Hypothalamus (tissue), 51 donors: ENCODE measurements at regions not wholly inside any gene's neighbourhood (a gene's known extent, or its start where the extent isn't known, plus 50 kb on each side); places are given as distances from the start of the nearest gene placed in this dataset.
"Not testable (repeated sequence)": the region's sequence is repeated elsewhere in the genome, so short reads cannot be mapped to it uniquely, and the experiment has no call there.

Source experiments
- DNase-seq, 51 donors: peaks; one replicate each; lab custom pipeline; 2025; lab: John Stamatoyannopoulos, UW

DNA sequence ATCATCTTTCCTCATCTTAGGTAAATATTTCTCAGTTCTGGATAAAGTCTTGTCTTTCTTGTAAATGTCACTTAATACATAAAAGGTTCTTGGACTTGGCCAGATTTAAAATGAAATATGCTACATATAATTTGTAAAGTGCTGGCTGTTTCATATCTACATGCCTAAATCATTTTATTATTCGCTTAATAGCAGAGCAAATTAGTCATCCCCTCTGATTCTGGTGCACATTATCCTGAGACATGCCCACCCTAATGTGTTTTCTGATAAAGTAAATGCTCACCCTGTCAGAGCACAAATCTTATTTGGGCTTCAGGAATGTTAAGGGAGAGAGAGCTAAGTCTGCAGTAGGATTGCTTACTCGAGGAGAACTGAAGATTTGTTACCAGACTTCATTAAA is 166.5 kb upstream of the IZUMO3 start:
- no peak for DNase-seq

DNA sequence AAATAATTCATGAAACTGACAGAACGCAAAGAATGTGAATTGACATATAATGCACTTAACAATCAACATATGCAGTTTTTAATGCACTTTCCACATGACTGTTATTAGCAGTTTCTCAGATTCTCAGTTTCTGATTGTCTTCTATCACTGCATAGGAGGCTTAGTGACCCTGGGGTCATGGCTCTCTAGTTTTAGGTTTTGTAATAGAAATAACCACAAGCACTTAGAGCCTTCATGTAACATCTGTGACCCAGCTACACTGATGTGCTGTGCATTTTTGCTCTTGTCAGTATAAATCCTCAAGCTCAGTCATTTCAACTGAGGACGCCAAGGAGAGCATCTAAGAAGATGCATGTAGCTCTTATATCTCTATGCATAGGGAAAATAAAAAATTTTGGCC is 163.1 kb upstream of the IZUMO3 start:
- DNase-seq, result no peak

DNA sequence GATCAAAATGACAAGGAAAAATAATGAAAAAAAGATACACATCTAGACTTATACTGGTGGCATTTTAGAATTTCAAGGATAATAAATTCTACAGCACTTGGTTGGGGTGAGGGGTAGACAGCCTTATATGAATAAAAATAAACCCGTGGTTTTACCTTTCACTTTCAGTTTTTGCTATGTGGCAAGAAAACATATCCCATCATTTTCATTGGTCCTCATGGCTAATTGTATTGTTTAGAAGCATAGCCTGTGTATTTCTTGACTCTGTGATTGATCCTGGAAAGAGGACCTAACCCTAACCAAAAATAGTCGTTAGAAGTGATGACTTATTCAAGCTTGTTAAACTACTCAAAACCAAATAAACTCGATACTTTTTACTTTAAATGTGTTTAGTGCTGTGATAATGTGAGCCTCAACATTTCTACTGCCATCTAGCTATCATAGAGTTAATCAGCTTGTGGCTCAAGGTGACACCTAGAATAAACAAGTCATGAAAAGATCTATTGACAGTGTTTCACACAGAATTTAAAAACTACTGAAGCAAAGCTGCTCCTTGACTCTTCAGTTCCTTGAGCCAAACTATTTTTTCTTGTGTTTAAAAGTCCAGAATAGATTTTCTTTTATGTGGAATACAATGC is 153.3 kb upstream of the IZUMO3 start:
- DNase-seq, result no peak

DNA sequence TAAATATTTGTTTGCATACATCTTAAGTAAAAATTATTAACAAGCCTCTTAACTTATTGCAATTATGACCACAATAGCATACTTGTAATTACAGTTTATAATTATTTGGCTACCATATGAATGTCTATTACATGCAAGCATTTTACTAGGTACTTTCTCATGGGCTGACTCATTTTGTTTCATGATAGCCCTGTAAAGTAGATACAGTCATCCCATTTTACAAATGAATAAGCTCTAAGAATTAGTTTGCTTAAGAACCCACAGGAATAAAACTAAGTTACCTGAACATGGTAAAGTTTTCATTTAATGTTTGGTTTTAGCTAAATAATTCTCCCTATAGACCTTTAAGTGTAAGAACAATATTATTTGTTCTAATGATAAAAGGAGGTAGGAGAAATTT is 126.6 kb upstream of the IZUMO3 start:
- no peak for DNase-seq

DNA sequence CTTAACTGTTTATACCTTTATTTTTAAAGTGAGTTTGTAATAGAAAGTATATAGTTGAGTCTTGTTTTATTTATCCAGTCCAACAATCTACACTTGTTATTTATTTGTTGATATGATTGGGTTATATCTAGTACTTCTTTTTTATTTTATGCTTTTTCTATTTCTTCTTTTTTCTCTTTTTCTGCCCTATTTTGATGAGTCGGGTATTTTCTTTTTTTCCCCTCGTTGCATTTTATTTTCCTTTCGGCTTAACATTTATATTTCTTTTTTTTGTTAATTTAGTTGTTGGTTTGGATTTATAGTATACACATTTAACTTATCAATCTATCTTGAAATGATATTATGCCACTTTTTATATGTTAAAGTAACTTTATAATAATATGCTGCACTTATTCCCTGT is 111.7 kb upstream of the IZUMO3 start:
- DNase-seq, result no peak

DNA sequence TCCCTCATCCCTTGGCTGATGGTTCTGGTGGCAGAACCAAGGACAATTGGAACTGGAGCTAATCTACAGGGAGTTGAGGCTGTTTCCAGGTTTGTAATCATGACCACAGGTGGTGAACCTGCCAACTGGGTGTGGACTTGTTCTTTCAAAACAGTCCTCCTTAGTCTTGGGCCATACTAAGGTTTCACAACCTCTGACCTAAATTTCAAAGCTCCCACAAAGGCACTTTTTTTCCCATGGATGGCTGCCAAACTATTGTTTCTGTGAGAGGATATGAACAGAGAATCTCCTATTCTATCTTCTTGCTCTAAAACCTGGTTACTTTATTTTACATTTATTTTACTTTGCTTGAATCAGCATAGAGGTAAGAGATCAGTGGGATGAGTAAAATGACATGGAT is 106.5 kb upstream of the IZUMO3 start:
- no peak for DNase-seq

DNA sequence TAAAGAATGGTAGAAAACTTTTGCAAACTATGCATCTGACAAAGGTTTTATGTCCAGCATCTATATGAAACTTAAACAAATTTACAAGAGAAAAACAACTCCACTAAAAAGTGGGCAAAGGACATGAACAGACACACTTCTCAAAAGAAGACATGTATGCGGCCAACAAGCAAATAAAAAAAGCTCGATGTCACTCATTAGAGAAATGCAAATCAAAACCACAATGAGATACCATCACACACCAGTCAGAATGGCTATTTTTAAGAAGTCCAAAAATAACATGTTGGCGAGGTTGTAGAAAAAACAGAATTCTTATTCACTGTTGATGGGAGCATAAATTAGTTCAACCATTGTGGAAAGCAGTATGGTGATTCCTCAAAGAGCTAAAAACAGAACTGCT is 83.1 kb upstream of the IZUMO3 start:
- DNase-seq, result not testable (repeated sequence)

DNA sequence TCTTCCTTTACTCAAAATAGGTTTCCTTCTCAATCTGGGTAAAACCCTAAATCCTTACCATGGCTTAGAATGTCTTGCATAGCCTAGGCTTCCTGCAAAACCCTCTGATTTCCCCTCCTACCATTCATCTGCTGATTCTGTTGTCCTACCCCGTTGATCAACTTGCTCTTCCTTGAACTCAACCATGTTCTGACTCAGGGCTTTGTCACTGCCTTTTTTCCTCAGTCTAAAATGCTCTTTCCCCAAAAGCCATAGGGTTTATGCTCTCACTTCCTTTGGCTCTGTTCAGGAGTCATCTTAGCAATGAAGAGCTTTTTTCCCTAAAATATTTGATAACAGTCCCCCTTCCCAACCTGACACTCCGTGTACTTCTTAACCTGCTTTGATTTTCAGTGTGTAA is 79.4 kb upstream of the IZUMO3 start:
- DNase-seq, result no peak

DNA sequence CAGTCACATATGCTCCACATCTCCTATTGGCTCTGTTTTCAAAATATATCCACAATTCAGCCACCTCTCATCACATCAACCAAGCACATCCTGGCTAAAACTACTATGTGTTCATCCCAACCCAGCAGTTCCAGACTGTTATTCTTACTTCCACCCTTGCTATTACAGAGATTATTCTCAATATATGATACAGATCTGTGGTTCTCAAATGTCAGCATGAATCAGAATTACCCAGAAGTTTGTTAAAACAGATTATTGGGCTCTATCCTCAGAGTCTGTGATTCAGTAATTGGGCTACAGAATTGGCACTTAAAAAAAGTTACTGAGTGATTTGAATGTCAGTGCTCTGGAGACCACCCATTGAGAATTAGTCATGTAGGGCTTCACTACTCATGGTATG is 78.8 kb upstream of the IZUMO3 start:
- no peak for DNase-seq

DNA sequence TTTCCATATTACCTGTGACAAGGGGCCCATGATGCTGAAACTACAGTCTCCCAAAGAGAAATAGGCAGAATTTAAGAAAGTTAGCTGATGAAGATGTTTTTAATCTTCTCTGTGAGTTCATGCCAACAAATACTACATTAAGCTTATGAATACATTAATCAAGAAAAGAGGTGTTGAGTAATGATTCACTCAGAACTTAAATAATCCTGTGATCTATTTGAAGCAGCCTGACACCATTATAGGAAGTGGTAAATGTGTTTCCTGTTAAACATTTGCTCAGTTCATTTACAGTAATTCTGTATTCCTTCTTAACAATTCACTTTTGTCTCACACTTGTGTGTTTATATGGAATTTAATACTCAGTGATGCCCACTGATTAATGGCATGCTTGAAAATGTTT is 75.0 kb upstream of the IZUMO3 start:
- no peak for DNase-seq

DNA sequence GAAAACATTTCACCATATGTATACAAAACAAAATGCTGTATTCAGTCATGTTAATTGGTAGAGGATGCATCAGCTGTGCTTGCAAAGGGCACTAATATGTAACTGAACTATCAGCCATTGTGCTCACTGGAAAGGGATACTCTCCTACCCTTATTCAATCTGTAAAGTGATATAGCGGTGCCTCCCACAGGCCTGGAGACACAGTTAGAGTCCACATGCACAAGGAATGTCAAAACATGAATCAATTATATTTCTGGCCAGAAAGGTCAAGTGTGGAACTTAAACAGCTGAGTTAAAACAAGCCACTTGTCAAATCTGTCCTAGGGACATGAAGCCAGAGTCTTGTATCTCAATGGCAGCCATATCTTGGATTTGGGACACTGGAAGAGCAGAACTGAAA is 71.2 kb upstream of the IZUMO3 start:
- DNase-seq, result no peak

DNA sequence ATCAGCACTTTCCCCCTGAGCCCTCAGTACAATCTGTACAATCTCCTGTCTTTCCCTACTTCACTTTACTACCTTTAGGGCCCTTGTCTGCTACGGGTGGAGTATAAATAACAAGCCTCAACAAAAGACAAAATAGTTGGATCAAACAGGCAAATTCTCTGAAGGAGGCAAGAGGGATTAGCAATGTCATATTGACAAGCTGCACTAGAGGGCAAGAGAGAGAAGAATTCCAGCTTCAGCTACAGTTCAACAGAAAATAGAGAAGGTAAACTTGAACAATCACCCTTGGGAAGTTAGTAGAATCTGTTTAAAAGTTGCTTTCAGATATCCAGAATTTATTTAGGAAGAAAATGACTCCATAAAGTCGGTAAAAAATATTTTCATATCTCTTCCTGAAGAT is 68.4 kb upstream of the IZUMO3 start:
- no peak for DNase-seq

DNA sequence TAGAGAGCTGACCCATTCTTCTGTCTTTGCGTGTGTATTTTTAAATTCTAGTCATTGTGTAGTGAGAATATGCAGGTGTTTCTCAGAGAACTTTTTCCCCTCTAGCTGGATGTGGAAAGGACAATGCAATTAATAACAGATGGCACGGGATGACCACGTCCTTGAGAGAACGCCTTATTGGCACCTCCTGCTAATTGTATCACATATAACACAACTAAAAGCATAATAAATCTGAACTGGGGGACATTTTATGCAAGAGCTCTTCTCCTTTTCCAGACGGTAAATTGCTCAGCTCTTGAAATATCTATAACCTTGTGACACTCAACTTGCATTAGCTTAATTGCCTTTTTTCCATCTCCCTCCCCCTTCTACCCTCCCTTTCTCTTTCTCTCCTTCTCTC is 62.9 kb upstream of the IZUMO3 start:
- no peak for DNase-seq

DNA sequence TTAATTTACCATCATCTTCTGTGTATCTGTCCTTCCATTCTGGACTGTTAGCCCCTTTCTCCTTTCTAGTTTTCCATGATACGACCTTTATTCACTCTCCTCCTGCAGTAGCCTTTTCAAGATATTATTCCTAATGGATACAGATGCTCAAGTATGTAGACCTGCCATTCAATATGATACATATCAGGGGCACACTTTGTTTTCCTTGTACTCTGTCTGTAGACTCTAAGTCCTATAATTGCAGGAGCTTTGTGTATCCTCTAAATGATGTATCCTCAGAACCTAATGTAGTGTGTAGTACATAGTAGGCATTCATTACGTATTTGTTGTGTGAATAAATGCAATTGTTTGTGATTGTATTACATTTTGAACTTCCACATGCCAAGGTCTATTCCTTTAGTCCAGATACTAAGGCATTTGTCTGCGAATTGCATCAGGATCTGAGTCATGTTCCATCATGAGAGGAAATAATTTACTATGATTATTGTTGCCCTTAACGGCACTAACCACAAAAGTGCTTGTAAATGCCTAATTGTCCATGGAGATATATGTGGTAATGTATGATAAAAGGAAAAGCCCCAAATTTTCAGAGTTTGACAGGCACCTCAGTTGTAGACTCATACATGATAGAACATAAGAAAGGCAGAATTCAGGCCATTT is 57.1 kb upstream of the IZUMO3 start:
- no peak for DNase-seq
